ENCODE measurements at regions not wholly inside any gene's neighbourhood (a gene's known extent, or its start where the extent isn't known, plus 50 kb on each side); places are given as distances from the start of the nearest gene placed in this dataset.
"Not testable (repeated sequence)": the region's sequence is repeated elsewhere in the genome, so short reads cannot be mapped to it uniquely, and the experiment has no call there.

GRCh38 chr20:19121916-19122315 is 90.5 kb upstream of the SLC24A3 start:
- no peak for DNase-seq

GRCh38 chr20:19122395-19122794 is 90.0 kb upstream of the SLC24A3 start:
- DNase-seq: no peak

GRCh38 chr20:19125508-19125907 is 86.9 kb upstream of the SLC24A3 start:
- no peak for DNase-seq

- no peak for DNase-seq
Observed at GRCh38 chr20:19129306-19129705, 83.1 kb upstream of the SLC24A3 start.

GRCh38 chr20:19129976-19130612 is 82.3 kb upstream of the SLC24A3 start:
- no peak for DNase-seq

GRCh38 chr20:19130613-19130984 is 81.8 kb upstream of the SLC24A3 start:
- no peak for DNase-seq

- DNase-seq: no peak
Observed at GRCh38 chr20:19137641-19138040, 74.8 kb upstream of the SLC24A3 start.

- no peak for DNase-seq
Observed at GRCh38 chr20:19138758-19139157, 73.7 kb upstream of the SLC24A3 start.

GRCh38 chr20:19139584-19139983 is 72.9 kb upstream of the SLC24A3 start:
- DNase-seq: not testable (repeated sequence)

- DNase-seq: no peak
Observed at GRCh38 chr20:19141998-19142397, 70.4 kb upstream of the SLC24A3 start.

- no peak for DNase-seq
Observed at GRCh38 chr20:19143890-19144289, 68.6 kb upstream of the SLC24A3 start.

- DNase-seq: no peak
Observed at GRCh38 chr20:19161336-19161735, 51.1 kb upstream of the SLC24A3 start.
